Upper lobe of left lung (tissue), 6 donors: ENCODE measurements at regions not wholly inside any gene's neighbourhood (a gene's known extent, or its start where the extent isn't known, plus 50 kb on each side); places are given as distances from the start of the nearest gene placed in this dataset.
A peak's percentile ranks its signal among the peaks of the same experiment; 100 is the strongest.

Experiments used
- ATAC-seq, 2 donors: fragments of 200-7000 bp; cut with Tn5 transposase; one replicate each; pipeline ENCODE4 v1.9.1; 2022; ENCODE audit warnings: mild to moderate bottlenecking in 2 of 2, moderate library complexity in 2 of 2; ENCODE audit not compliant: low FRiP score in 2 of 2
- DNase-seq, 2 donors: peaks; one replicate each; pipeline ENCODE4 v3.0.0-alpha.2; 2019 to 2020
- H3K27ac ChIP-seq, 4 donors: fragments of 200-600 bp; sonication (generic); one replicate each; pipeline ENCODE4 v1.5.1; 2016 to 2019
- H3K27me3 ChIP-seq, 4 donors: fragments of 200-600 bp; sonication (generic); one replicate each; pipeline ENCODE4 v1.5.1; 2017 to 2019
- H3K36me3 ChIP-seq, 4 donors: fragments of 200-600 bp; sonication (generic); one replicate each; pipeline ENCODE4 v1.5.1; 2016 to 2019
- H3K4me1 ChIP-seq, 4 donors: fragments of 200-600 bp; sonication (generic); one replicate each; pipeline ENCODE4 v1.5.1; 2018 to 2019
- H3K4me3 ChIP-seq, 4 donors: fragments of 200-600 bp; sonication (generic); one replicate each; pipeline ENCODE4 v1.5.1; 2017 to 2019; ENCODE audit warnings: mild to moderate bottlenecking in 2 of 4, moderate library complexity in 1 of 4
- H3K9me3 ChIP-seq, 4 donors: fragments of 200-600 bp; sonication (generic); one replicate each; pipeline ENCODE4 v1.5.1; 2018 to 2019
- EP300 ChIP-seq, 4 donors: sonication (generic); formaldehyde crosslinking; IDR thresholded peaks; one replicate each; pipeline ENCODE4 v1.5.1; 2017; ENCODE audit warnings: antibody characterized with exemption in 4 of 4, control low read depth in 2 of 4
- POLR2A ChIP-seq, 4 donors: fragments of 450-650 bp; IDR thresholded peaks; one replicate each; pipeline ENCODE4 v1.5.1; 2016 to 2017; ENCODE audit warnings: antibody characterized with exemption in 4 of 4, mild to moderate bottlenecking in 2 of 4
- POLR2AphosphoS5 ChIP-seq, 2 donors: sonication (generic); formaldehyde crosslinking; IDR thresholded peaks; one replicate each; pipeline ENCODE4 v1.5.1; 2017; ENCODE audit warnings: antibody characterized with exemption in 2 of 2
- WGBS, 2 donors: methylation state at CpG; one replicate each; pipeline ENCODE4 v1.1.5; 2017 to 2018; 5-methylcytosine and 5-hydroxymethylcytosine counted together
- TF ChIP-seq, protein P1 (sequence below), 6 experiments: fragments of 450-650 bp in 4 of 6; fragments of 200-600 bp in 2 of 6; sonication (generic) in 2 of 6; IDR thresholded peaks; one replicate each; pipeline ENCODE4 v1.5.1; 2016 to 2019; ENCODE audit warnings: antibody characterized with exemption in 6 of 6
- donor health status: DM: no; HTN: no; CAD: no; lungs with moderate emphysema.
- donor health status: DM: no; HTN: yes; CAD: no; lungs with severe emphysema.

DNA sequence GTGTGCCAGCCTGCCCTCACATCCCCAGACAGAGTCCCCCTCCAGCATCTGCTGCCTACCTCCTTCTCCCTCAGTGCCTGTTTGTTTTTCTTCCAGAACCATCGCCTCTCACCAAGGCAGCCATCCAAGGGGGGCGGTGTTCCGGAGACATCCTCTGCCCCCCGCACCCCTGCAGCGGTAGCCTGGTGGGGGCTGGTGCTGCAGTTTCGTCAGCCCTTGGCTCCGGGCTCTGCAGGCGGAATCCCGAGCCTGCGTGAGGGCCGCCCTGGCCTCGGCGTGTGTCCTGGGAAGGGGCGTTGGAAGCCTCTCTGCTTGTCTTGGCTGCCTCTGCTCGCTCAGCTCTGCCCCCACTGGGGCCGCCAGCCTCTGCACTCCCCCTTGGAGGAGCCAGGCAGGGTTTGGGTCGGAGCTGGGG lies 126.0 kb upstream of the CIBAR2 start:
- peak in 1 of 2 donors; percentile 88 for DNase-seq
- Histone ChIP-seq H3K4me3 (no peak overlapping the region), H3K4me1 (peaks cover 15 to 37% (median 31%) of the 10 kb centered on the region in 4 donors)

DNA sequence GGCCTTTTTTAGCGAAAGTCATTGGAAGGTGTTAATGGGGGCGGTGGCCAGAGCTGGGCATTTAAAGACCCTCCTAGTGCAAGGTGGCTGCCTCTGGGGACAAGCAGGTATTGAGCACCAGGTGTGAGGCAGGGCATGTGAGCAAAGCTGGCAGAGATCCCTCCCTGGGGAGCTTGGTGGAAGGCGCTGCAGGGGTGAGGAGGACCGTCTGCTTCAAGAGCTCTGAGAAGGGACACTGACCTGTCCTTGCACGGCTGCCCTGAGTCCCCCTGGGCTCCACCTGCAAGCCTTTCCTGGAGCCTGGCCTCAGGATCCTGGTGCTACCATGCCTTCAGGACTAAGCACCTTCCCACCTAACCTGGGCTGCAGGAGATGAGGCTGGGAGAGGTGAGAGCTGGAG lies 127.0 kb upstream of the CIBAR2 start:
- 80 to 82% methylated on average over 2 to 5 of the region's 5 CpGs for WGBS, 2 donors
- no peak for ATAC-seq

More for the DNA sequence above, 126.0 kb upstream of the CIBAR2 start:
- TF ChIP-seq EP300 (IDR thresholded peaks at IDR 0.05) (no peak), POLR2AphosphoS5 (IDR thresholded peaks at IDR 0.05) (peak in 1 of 2 donors; percentile 49), POLR2A (IDR thresholded peaks at IDR 0.05) (no peak)
- TF ChIP-seq, protein P1, sequence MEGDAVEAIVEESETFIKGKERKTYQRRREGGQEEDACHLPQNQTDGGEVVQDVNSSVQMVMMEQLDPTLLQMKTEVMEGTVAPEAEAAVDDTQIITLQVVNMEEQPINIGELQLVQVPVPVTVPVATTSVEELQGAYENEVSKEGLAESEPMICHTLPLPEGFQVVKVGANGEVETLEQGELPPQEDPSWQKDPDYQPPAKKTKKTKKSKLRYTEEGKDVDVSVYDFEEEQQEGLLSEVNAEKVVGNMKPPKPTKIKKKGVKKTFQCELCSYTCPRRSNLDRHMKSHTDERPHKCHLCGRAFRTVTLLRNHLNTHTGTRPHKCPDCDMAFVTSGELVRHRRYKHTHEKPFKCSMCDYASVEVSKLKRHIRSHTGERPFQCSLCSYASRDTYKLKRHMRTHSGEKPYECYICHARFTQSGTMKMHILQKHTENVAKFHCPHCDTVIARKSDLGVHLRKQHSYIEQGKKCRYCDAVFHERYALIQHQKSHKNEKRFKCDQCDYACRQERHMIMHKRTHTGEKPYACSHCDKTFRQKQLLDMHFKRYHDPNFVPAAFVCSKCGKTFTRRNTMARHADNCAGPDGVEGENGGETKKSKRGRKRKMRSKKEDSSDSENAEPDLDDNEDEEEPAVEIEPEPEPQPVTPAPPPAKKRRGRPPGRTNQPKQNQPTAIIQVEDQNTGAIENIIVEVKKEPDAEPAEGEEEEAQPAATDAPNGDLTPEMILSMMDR (IDR thresholded peaks at IDR 0.05) = peak in 1 of 6 experiments; percentile 17
- Histone ChIP-seq H3K36me3 (no peaks in the 10 kb centered on the region), H3K27me3 (peaks cover 0 to 12% (median 4%) of the 10 kb centered on the region in 4 donors), H3K27ac (peak overlapping the region in 1 of 4 donors; percentile 36), H3K9me3 (no peaks in the 10 kb centered on the region)
- peak; percentile 5 to 45 for ATAC-seq
- 34 to 63% methylated on average over 12 to 15 of the region's 17 CpGs for WGBS, 2 donors

DNA sequence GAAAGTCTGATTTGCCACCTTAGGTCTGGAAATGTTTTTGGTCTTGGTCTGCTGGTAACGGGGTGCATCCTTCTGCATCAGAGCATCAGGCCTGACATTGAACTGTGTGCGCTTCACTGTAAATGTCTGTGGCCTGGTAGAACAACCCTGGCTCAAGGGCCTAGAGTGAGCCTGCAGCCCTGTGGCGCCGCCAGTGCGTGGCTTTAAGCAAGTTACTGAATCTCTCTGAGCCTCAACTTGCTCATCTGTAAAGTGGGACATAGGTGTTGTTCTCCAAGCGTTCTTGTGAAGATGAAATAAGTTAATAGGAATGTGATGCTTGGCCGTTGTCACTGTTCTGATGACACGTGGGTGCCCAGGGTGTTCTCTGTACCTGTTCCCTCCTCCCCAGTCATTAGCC lies 127.6 kb upstream of the CIBAR2 start:
- Histone ChIP-seq H3K4me1 (peaks cover 14 to 28% (median 25%) of the 10 kb centered on the region in 4 donors), H3K27ac (no peak overlapping the region), H3K4me3 (no peak overlapping the region), H3K27me3 (peaks cover 0 to 12% (median 4%) of the 10 kb centered on the region in 4 donors), H3K9me3 (no peaks in the 10 kb centered on the region), H3K36me3 (no peaks in the 10 kb centered on the region)
- no peak for DNase-seq
- no peak for ATAC-seq
- TF ChIP-seq POLR2AphosphoS5 (IDR thresholded peaks at IDR 0.05) (no peak), POLR2A (IDR thresholded peaks at IDR 0.05) (no peak), EP300 (IDR thresholded peaks at IDR 0.05) (no peak)
- TF ChIP-seq, protein P1 (IDR thresholded peaks at IDR 0.05) = no peak
- WGBS, 2 donors = 90 to 98% methylated on average over 7 to 8 of the region's 8 CpGs

More for the DNA sequence above, 127.0 kb upstream of the CIBAR2 start:
- Histone ChIP-seq H3K36me3 (no peaks in the 10 kb centered on the region), H3K27me3 (peaks cover 0 to 12% (median 4%) of the 10 kb centered on the region in 4 donors), H3K4me3 (no peak overlapping the region), H3K27ac (no peak overlapping the region), H3K4me1 (peaks cover 15 to 35% (median 30%) of the 10 kb centered on the region in 4 donors), H3K9me3 (no peaks in the 10 kb centered on the region)
- DNase-seq = no peak
- TF ChIP-seq POLR2AphosphoS5 (IDR thresholded peaks at IDR 0.05) = no peak
- no peak for TF ChIP-seq POLR2A (IDR thresholded peaks at IDR 0.05)
- TF ChIP-seq, protein P1 (IDR thresholded peaks at IDR 0.05) = no peak
- TF ChIP-seq EP300 (IDR thresholded peaks at IDR 0.05) = no peak

DNA sequence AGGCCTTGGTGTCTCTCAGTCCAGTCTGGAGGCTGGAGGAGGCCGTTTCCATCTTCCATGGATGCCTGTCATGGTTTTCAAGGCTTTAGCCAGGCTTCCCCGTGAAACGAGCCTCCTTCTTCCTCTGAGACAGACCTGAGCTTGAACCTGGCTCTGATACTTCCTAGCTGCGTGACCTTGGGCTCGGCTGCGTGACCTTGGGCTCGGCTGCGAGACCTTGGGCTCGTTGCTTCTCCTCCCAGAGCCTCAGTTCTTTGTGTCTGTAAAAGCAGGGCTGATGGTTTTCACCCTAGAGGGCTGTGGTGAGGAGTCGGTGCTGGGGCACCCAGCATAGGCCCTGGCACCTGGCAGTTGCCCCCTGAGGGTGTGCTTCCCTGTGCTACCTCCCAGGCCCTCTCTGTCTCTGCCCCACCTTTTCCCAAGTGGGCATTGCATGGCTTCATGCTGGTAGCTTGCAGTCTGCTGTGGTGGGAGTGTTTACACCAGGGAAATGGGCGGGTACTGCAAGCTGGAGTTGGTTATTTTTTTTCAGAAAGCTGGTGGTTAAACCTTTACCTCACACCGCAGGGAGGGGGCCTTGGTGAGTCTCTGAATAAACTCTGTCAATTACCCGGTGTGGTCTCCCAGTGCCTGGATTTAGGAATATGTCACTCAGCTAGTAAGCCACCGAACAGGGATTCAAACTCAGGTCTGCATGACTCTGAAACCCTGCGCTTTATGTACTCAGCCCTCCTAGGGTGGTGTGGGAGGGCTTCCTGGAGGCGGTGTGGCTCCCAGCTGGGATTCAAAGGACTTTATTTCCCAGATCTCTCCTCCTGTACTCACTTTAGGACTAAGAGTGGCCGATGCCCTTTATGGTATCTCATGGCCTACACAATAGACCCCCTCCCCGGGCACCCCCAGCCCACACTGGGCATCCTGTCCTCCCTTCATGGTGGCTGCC lies 129.0 kb upstream of the CIBAR2 start:
- Histone ChIP-seq H3K36me3 (no peaks in the 10 kb centered on the region), H3K27ac (no peak overlapping the region), H3K4me3 (no peak overlapping the region), H3K4me1 (peaks cover 1 to 20% (median 12%) of the 10 kb centered on the region in 4 donors), H3K27me3 (peaks cover 0 to under 1% (median 0%) of the 10 kb centered on the region in 4 donors), H3K9me3 (no peaks in the 10 kb centered on the region)
- ATAC-seq (no peak), DNase-seq (no peak)
- 84 to 87% methylated on average over 8 to 18 of the region's 18 CpGs for WGBS, 2 donors
- TF ChIP-seq, protein P1 (IDR thresholded peaks at IDR 0.05) = no peak
- TF ChIP-seq POLR2A (IDR thresholded peaks at IDR 0.05) = no peak
- TF ChIP-seq POLR2AphosphoS5 (IDR thresholded peaks at IDR 0.05) = no peak
- no peak for TF ChIP-seq EP300 (IDR thresholded peaks at IDR 0.05)
